DMS114 treated with DMSO at 0.1 percent for 48 hours (cell line): ENCODE measurements at regions not wholly inside any gene's neighbourhood (a gene's known extent, or its start where the extent isn't known, plus 50 kb on each side); places are given as distances from the start of the nearest gene placed in this dataset.
"Not testable (repeated sequence)": the region's sequence is repeated elsewhere in the genome, so short reads cannot be mapped to it uniquely, and the experiment has no call there.

Source experiments
- DNase-seq: peaks from one replicate; lab custom pipeline; 2025; ENCODE audit not compliant: unreplicated experiment; lab: John Stamatoyannopoulos, UW

- no peak for DNase-seq
These were observed 93.1 kb downstream of the OLIG3 start for GRCh38 chr6:137401088-137401487.

- DNase-seq = no peak
These were observed 94.2 kb downstream of the OLIG3 start for GRCh38 chr6:137399881-137400443.

GRCh38 chr6:137395316-137395715, 98.9 kb downstream of the OLIG3 start:
- DNase-seq = no peak

- DNase-seq = no peak
These were observed 103.0 kb downstream of the OLIG3 start for GRCh38 chr6:137391061-137391814.

GRCh38 chr6:137390334-137390733, 103.9 kb downstream of the OLIG3 start:
- DNase-seq = no peak

- DNase-seq = no peak
These were observed 105.0 kb downstream of the OLIG3 start for GRCh38 chr6:137389150-137389704.

- DNase-seq = no peak
These were observed 107.0 kb downstream of the OLIG3 start for GRCh38 chr6:137387096-137387764.

GRCh38 chr6:137383287-137383686, 110.9 kb downstream of the OLIG3 start:
- not testable (repeated sequence) for DNase-seq

GRCh38 chr6:137378090-137378369, 116.2 kb downstream of the OLIG3 start:
- DNase-seq = no peak

GRCh38 chr6:137373296-137373695, 120.9 kb downstream of the OLIG3 start:
- DNase-seq = no peak

GRCh38 chr6:137372532-137372931, 121.7 kb downstream of the OLIG3 start:
- no peak for DNase-seq

GRCh38 chr6:137371634-137372016, 122.6 kb downstream of the OLIG3 start:
- DNase-seq = no peak

GRCh38 chr6:137370871-137371633, 123.1 kb downstream of the OLIG3 start:
- no peak for DNase-seq

- DNase-seq = no peak
These were observed 125.1 kb downstream of the OLIG3 start for GRCh38 chr6:137369136-137369535.

- DNase-seq = no peak
These were observed 128.3 kb downstream of the OLIG3 start for GRCh38 chr6:137365707-137366437.

GRCh38 chr6:137363805-137364138, 130.4 kb downstream of the OLIG3 start:
- no peak for DNase-seq

GRCh38 chr6:137362878-137363804, 131.1 kb downstream of the OLIG3 start:
- DNase-seq = no peak

GRCh38 chr6:137361701-137362100, 132.5 kb downstream of the OLIG3 start:
- no peak for DNase-seq

- DNase-seq = no peak
These were observed 135.9 kb downstream of the OLIG3 start for GRCh38 chr6:137358273-137358672.

- no peak for DNase-seq
These were observed 136.3 kb downstream of the OLIG3 start for GRCh38 chr6:137357948-137358266.
